HEK293T (cell line): ENCODE measurements at regions not wholly inside any gene's neighbourhood (a gene's known extent, or its start where the extent isn't known, plus 50 kb on each side); places are given as distances from the start of the nearest gene placed in this dataset.

Experiments
- BHLHE40 ChIP-seq: fragments of 450-650 bp; IDR thresholded peaks from 2 replicates; pipeline ENCODE4 v1.6.1; 2016; ENCODE audit warnings: mild to moderate bottlenecking, moderate library complexity, borderline replicate concordance
- CTBP1 ChIP-seq: fragments of 450-650 bp; IDR thresholded peaks from 2 replicates; pipeline ENCODE4 v1.6.1; 2016; ENCODE audit warnings: borderline replicate concordance
- ELF4 ChIP-seq: fragments of 450-650 bp; IDR thresholded peaks from 2 replicates; pipeline ENCODE4 v1.6.1; 2017; ENCODE audit warnings: antibody characterized with exemption
- FOXA1 ChIP-seq: fragments of 450-650 bp; IDR thresholded peaks from 2 replicates; pipeline ENCODE4 v1.6.1; 2016; ENCODE audit warnings: mild to moderate bottlenecking
- FOXK2 ChIP-seq: fragments of 450-650 bp; IDR thresholded peaks from 2 replicates; pipeline ENCODE4 v1.6.1; 2016; ENCODE audit warnings: mild to moderate bottlenecking
- FOXM1 ChIP-seq: fragments of 450-650 bp; IDR thresholded peaks from 2 replicates; pipeline ENCODE4 v1.6.1; 2017; ENCODE audit warnings: mild to moderate bottlenecking, borderline replicate concordance
- HDGF ChIP-seq: fragments of 450-650 bp; IDR thresholded peaks from 2 replicates; pipeline ENCODE4 v1.6.1; 2017; ENCODE audit warnings: antibody characterized with exemption, borderline replicate concordance
- LEF1 ChIP-seq: fragments of 450-650 bp; IDR thresholded peaks from 2 replicates; pipeline ENCODE4 v1.6.1; 2017; ENCODE audit warnings: mild to moderate bottlenecking, borderline replicate concordance
- NFRKB ChIP-seq: fragments of 450-650 bp; IDR thresholded peaks from 2 replicates; pipeline ENCODE4 v1.6.1; 2016; ENCODE audit warnings: mild to moderate bottlenecking, moderate library complexity
- SP1 ChIP-seq: fragments of 450-650 bp; IDR thresholded peaks from 2 replicates; pipeline ENCODE4 v1.6.1; 2017
- SUZ12 ChIP-seq: fragments of 450-650 bp; IDR thresholded peaks from 2 replicates; pipeline ENCODE4 v1.6.1; 2016; ENCODE audit warnings: mild to moderate bottlenecking
- TARDBP ChIP-seq: fragments of 450-650 bp; IDR thresholded peaks from 2 replicates; pipeline ENCODE4 v1.6.1; 2016
- ZNF384 ChIP-seq: fragments of 450-650 bp; IDR thresholded peaks from 2 replicates; pipeline ENCODE4 v1.6.1; 2016
- TF ChIP-seq, protein P1 (sequence below): fragments of 450-650 bp; IDR thresholded peaks from 2 replicates; pipeline ENCODE4 v1.6.1; 2016

DNA sequence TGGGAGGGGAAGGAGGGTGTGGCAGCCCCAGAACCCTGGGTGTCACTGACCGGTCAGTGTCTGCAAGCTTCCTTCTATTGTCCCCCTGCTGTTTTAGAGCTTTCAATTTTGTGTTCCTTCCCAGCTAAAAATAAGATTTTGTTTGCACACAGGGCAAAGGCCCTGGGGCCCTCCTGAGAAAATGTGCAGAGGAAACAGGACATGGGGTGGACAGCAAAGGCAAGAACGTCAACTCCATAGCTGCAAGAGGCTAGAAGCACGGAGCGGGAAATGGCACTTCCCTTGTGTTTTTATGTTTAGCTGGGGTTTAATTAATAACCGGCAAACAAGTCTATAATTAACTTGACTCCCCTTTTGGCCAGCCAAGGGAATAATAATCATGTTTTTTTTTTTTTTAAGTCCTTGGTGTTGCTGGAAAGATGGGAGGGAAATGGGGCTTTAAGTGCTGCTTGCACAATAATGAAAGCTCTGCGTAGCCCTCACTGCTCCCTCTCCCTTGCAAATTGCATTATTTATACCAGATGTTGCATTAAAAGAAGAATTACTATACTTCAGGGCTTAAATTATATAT, 261.4 kb upstream of the USP24 start:
- TF ChIP-seq NFRKB (no peak), ZNF384 (no peak), FOXK2 (no peak), SUZ12 (no peak), SP1 (no peak), BHLHE40 (no peak), TARDBP (no peak), LEF1 (no peak), ELF4 (no peak), FOXM1 (no peak), CTBP1 (no peak), HDGF (no peak), FOXA1 (no peak)
- TF ChIP-seq, protein P1, sequence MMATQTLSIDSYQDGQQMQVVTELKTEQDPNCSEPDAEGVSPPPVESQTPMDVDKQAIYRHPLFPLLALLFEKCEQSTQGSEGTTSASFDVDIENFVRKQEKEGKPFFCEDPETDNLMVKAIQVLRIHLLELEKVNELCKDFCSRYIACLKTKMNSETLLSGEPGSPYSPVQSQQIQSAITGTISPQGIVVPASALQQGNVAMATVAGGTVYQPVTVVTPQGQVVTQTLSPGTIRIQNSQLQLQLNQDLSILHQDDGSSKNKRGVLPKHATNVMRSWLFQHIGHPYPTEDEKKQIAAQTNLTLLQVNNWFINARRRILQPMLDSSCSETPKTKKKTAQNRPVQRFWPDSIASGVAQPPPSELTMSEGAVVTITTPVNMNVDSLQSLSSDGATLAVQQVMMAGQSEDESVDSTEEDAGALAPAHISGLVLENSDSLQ, result no peak
